Progenitor cell of endocrine pancreas (in vitro differentiated cells): ENCODE measurements at regions not wholly inside any gene's neighbourhood (a gene's known extent, or its start where the extent isn't known, plus 50 kb on each side); places are given as distances from the start of the nearest gene placed in this dataset.
"Not testable (repeated sequence)": the region's sequence is repeated elsewhere in the genome, so short reads cannot be mapped to it uniquely, and the experiment has no call there.

Experiments
- DNase-seq: peaks from one replicate; pipeline ENCODE4 v3.0.0; 2021; ENCODE audit warnings: low spot score; ENCODE audit not compliant: unreplicated experiment
- H3K27ac Mint-ChIP-seq: 2 replicates; pipeline ENCODE4 v1.8.0; 2021; ENCODE audit warnings: mild to moderate bottlenecking, moderate library complexity, mixed read lengths
- H3K27me3 Mint-ChIP-seq: 2 replicates; pipeline ENCODE4 v1.8.0; 2021; ENCODE audit warnings: mixed read lengths
- H3K36me3 Mint-ChIP-seq: 2 replicates; pipeline ENCODE4 v1.8.0; 2022; ENCODE audit warnings: mixed read lengths; ENCODE audit not compliant: insufficient read depth
- H3K4me1 Mint-ChIP-seq: 2 replicates; pipeline ENCODE4 v1.8.0; 2021; ENCODE audit warnings: low read depth, mixed read lengths
- H3K4me3 Mint-ChIP-seq: 2 replicates; pipeline ENCODE4 v1.8.0; 2021; ENCODE audit warnings: low read depth, mild to moderate bottlenecking, moderate library complexity, mixed read lengths
- H3K9me3 Mint-ChIP-seq: 2 replicates; pipeline ENCODE4 v1.8.0; 2021; ENCODE audit warnings: low read depth, mixed read lengths
- TF ChIP-seq, protein P1 (sequence below): fragments of 200-600 bp; sonication (generic); IDR thresholded peaks from one replicate; pipeline ENCODE4 v1.5.0; 2021; ENCODE audit warnings: antibody characterized with exemption, mild to moderate bottlenecking; ENCODE audit not compliant: unreplicated experiment

DNA sequence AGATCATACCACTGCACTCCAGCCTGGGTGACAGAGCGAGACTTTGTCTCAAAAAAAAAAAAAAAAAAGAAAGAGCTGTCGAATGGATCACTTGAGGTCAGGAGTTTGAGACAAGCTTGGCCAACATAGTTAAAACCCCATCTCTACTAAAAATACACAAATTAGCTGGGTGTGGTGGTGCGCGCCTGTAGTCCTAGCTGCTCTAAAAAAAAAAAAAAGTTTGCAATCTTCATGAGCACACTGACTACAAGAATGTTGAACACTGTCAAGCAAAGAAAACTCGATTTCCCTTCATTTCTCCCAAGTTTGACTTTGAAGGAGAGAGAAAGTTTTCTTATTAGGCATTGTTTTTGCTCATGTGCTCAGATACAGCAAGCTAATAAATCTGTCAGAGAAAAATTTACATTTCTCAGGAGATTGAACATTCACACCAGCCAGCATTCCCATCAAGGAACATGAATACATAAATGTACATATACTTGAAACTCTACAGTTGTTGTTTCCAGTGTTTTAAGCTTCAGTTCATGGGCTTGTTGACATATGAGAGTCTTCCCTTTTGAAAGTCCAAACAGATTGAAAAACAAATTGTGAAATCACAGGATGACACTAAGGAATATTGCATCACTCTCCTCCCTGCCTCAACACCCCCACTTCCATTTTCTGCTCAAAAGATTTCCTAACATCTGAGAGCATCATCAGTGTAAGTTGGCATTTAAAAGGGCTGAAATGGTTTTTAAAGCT, 81.8 kb downstream of the ARRDC3 start:
- Mint-ChIP-seq H3K4me3 (no peak overlapping the region), H3K4me1 (peaks cover 1% of the 10 kb centered on the region), H3K9me3 (no peaks in the 10 kb centered on the region), H3K27ac (no peak overlapping the region), H3K27me3 (no peaks in the 10 kb centered on the region), H3K36me3 (no peaks in the 10 kb centered on the region)
- TF ChIP-seq, protein P1, sequence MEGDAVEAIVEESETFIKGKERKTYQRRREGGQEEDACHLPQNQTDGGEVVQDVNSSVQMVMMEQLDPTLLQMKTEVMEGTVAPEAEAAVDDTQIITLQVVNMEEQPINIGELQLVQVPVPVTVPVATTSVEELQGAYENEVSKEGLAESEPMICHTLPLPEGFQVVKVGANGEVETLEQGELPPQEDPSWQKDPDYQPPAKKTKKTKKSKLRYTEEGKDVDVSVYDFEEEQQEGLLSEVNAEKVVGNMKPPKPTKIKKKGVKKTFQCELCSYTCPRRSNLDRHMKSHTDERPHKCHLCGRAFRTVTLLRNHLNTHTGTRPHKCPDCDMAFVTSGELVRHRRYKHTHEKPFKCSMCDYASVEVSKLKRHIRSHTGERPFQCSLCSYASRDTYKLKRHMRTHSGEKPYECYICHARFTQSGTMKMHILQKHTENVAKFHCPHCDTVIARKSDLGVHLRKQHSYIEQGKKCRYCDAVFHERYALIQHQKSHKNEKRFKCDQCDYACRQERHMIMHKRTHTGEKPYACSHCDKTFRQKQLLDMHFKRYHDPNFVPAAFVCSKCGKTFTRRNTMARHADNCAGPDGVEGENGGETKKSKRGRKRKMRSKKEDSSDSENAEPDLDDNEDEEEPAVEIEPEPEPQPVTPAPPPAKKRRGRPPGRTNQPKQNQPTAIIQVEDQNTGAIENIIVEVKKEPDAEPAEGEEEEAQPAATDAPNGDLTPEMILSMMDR, result no peak
- DNase-seq, result no peak

DNA sequence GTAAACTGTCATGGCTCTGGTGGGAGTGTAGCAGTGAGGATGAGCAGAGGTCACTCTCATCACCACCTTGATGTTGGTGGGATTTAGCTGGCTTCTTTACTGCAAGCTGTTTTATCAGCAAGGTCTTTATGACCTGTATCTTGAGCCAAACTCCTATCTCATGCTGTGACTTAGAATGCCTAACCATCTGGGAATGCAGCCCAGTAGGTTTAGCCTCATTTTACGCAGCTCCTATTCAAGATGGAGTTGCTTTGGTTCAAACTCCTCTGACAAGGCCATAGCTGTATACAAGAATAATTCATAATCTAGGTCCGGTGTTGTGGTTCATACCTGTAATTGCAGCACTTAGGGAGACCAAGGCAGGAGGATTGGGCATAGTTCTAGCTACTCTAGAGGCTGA, 85.1 kb downstream of the ARRDC3 start:
- TF ChIP-seq, protein P1, result no peak
- Mint-ChIP-seq H3K27ac (no peak overlapping the region), H3K4me1 (peaks cover 4% of the 10 kb centered on the region), H3K36me3 (no peaks in the 10 kb centered on the region), H3K4me3 (no peak overlapping the region), H3K9me3 (no peaks in the 10 kb centered on the region), H3K27me3 (no peaks in the 10 kb centered on the region)
- no peak for DNase-seq

DNA sequence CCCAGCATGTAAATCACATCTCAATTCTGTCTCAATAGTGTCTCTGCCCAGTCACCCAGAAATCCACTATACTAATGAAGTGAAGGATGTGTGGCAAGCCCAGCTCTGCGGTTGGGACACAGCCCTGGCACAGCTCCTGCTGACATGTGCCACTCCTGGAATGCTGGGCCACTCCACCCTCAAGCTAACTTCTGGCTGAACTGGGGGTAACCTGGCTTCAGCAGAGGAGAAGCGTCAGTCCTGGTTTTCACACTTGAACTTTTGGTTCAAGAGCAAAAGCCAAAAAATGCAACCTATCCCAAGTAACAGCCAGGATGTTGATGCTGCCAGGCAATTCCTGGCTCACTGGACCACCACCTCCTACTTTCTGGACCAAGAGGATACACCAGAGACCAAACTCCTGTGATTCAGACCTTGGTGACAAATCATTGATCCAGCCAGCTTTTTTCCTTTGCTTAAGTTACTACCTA, 86.4 kb downstream of the ARRDC3 start:
- DNase-seq, result no peak
- no peaks in the 10 kb centered on the region for H3K36me3 Mint-ChIP-seq
- H3K4me3 Mint-ChIP-seq, result no peak overlapping the region
- H3K4me1 Mint-ChIP-seq, result peaks cover 7% of the 10 kb centered on the region
- no peaks in the 10 kb centered on the region for H3K27me3 Mint-ChIP-seq
- no peaks in the 10 kb centered on the region for H3K9me3 Mint-ChIP-seq
- TF ChIP-seq, protein P1, result no peak
- no peak overlapping the region for H3K27ac Mint-ChIP-seq

DNA sequence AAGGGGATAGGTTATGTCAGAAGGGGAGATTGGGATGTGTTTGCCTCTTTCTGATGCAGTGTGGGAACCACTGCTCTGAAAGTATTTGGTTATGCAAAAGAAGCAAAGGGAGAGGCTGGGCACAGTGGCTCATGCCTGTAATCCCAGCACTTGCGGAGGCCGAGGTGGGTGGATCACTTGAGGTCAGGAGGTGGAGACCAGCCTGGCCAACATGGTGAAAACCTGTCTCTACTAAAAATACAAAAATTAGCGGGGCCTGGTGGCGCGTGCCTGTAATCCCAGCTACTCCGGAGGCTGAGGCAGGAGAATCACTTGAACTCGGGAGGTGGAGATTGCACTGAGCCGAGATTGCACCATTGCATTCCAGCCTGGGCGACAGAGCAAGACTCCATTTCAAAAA, 87.0 kb downstream of the ARRDC3 start:
- not testable (repeated sequence) for H3K27ac Mint-ChIP-seq, H3K27me3 Mint-ChIP-seq, H3K4me1 Mint-ChIP-seq, H3K4me3 Mint-ChIP-seq, DNase-seq, H3K36me3 Mint-ChIP-seq, H3K9me3 Mint-ChIP-seq

DNA sequence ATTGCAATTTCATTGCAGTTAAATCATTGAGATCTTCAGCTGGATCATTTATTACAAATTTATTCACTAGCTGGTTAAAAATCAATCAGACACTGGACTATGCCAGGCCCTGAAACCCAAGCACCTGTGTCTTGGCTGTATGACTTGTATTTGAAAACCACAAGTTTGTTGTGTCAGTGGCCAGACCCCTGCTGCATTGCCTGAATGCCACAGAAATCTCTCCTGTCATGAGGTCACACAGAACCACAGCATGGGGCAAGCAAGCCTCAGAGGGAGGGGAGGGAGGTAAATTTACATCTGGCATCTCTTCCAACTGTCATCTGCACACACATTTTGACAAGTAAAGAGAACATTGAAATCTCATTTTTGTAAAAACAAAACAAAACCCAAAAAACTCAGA, 90.0 kb downstream of the ARRDC3 start:
- no peak for DNase-seq
- Mint-ChIP-seq H3K36me3 (no peaks in the 10 kb centered on the region), H3K9me3 (no peaks in the 10 kb centered on the region), H3K27me3 (no peaks in the 10 kb centered on the region), H3K27ac (no peak overlapping the region), H3K4me1 (peaks cover 7% of the 10 kb centered on the region), H3K4me3 (no peak overlapping the region)
- TF ChIP-seq, protein P1, result no peak
